Stimulated activated CD4-positive, alpha-beta T cell treated with anti-CD3 and anti-CD28 coated beads, Interleukin-12 subunit alpha, Interleukin-12 subunit beta, amount 100 ng/mL, for 4 hours (primary cell): ENCODE measurements at regions not wholly inside any gene's neighbourhood (a gene's known extent, or its start where the extent isn't known, plus 50 kb on each side); places are given as distances from the start of the nearest gene placed in this dataset.
"Not testable (repeated sequence)": the region's sequence is repeated elsewhere in the genome, so short reads cannot be mapped to it uniquely, and the experiment has no call there.

Source experiments
- DNase-seq: peaks from one replicate; pipeline ENCODE4 v3.0.0-alpha.2; 2020

- no peak for DNase-seq
These were observed 68.1 kb upstream of the CCND1 start for GRCh38 chr11:69572861-69573260.

DNA sequence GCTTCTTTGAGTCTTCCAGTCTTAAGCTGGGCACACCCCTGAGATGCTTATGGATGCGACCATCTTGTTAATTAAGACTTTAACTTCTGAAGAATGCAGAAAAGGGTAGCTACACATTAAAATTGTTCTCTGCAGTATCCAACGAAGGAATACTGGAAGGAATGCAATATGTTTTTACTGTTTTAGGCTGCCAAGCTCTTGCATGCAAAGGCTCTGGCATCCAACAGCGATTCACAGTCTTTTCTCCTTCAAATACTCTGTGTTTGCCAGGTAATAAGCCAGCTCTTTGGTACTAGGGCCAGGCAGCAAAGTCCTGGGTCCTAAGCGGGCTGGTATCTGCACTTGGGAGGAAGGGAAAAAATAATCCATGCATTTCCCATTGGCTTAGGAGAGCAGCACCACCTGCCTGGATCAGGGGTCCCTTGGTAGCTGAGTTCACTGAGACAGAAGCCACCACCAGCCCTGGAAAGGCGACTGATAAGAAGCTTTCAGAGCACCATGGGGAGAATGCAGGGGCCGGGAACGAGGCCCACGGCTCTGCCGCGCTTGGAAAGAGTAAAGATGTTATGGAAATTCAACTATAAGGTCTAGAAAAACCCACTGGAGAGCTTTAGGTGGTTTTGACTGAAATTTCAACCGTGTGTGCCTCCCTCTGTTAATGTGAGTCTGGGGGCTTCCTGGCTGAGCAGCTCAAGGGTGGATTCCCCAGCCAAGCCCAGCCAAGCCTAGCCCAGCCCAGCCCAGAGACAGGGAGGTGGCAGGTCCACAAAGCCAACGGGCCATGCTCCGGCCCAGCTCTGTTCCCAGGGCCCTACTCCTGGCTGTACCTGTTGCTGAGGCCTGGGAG lies 67.0 kb upstream of the CCND1 start:
- DNase-seq, result no peak

- DNase-seq, result no peak
These were observed 66.2 kb upstream of the CCND1 start for GRCh38 chr11:69574608-69575255.

DNA sequence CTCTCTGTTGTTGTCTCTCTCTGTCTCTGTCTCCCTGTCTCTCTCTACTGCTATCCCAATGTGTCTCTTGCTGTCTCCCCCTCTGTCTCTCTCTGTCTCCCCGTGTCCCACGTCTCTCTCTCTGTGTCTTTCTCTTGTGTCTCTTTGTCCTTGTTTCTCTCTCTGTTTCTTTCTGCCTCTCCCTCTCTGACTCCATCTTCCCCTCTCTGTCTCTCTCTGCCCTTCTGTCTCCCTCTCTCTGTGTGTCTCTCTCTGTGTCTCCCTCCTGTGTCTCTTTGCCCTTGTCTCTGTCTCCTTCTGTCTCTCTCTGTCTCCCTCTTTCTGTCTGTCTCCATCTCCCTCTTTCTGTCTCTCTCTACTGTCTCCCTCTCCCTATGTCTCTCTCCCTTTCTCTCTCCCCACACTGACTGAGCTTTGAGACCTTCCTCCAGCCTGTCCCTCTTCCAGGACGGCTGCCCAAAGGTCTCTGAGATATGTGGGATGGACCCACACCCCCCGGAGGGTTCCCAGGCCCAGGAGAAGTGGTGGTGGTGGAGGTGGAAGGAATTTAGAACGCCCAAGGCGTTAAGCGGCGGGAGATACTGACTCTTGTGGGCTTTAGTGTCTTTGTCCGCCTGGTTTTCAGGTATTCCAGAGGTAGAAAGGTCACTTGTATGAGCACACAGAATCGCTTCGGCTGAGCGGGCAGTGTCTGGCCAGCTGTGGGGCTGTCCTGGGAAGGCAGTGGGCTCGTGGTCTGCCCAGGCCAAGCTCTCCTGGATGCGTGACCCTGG lies 65.5 kb upstream of the CCND1 start:
- DNase-seq, result no peak

- DNase-seq, result no peak
These were observed 64.7 kb upstream of the CCND1 start for GRCh38 chr11:69576069-69576782.

- DNase-seq, result no peak
These were observed 62.8 kb upstream of the CCND1 start for GRCh38 chr11:69578167-69578566.

- no peak for DNase-seq
These were observed 60.4 kb upstream of the CCND1 start for GRCh38 chr11:69580529-69580928.

GRCh38 chr11:69582756-69583467 lies 58.0 kb upstream of the CCND1 start:
- DNase-seq, result no peak

DNA sequence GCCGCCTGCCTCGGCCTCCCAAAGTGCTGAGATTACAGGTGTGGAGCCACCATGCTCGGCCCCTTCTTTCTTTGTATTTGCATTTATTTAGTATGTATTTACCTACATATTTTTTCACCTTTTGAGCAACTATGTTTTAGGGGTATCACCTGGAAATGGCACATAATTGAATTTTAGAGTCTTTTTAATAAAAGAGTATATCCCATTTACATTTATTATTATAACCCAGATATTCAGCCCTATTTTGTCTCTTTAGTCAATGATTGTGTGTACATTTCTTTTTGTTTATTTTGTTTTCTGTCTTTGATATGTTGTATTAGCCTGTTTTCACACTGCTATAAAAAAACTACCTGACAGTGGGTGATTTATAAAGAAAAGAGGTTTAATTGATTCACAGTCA lies 56.8 kb upstream of the CCND1 start:
- no peak for DNase-seq

- DNase-seq, result no peak
These were observed 55.6 kb upstream of the CCND1 start for GRCh38 chr11:69585385-69585784.

DNA sequence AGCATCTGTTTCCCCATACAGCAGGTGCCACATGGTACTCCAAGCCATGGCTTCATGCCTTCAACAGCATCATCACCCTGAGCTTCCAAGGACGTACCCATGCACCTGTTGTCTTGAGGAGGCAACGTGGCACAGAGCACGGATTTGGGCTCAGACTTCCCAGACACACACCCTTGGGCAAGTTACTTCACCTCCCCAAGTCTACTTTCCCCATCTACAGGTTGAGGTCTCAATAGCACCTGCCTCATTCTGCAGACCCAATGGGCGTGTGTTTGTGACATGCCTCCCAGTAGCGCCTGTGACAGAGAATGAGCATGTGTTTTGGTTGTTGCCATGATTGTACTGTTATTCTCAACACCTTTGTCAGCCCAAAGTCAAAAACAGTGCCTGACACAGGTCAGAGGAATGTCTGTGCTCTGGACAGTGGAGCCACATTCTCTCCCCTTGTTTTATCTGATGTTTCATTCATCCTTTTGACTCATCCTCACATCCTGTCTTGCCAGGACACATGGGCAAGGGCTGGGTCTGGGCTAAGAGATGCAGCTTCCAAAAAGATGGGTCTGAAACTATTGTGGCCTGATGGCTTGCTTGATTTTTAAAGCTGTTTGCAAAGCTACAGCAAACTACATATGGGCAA lies 53.4 kb upstream of the CCND1 start:
- DNase-seq, result no peak

DNA sequence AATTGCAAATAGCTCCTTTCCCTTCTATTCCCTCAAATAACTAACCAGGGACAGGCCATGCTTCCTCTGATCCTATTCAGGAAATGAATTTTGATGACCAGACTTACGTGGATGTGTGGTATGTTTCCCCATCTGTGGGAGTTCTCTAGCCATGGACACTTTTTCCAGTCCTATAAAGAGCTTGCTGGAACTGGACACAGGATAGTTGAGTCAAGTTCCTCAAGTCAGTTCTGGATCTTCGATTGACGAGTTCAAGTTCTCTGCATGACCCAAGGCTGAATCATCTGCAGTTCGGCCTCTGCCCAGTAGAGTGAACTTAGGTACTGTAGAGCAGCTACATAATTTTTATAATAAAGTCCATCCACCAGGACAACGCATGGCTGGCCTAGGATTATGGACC lies 52.7 kb upstream of the CCND1 start:
- no peak for DNase-seq

- not testable (repeated sequence) for DNase-seq
These were observed 50.9 kb upstream of the CCND1 start for GRCh38 chr11:69590088-69590487.
